Duodenal mucosa (tissue), 2 donors: ENCODE measurements at regions not wholly inside any gene's neighbourhood (a gene's known extent, or its start where the extent isn't known, plus 50 kb on each side); places are given as distances from the start of the nearest gene placed in this dataset.

Experiments
- H3K27ac ChIP-seq: one replicate; pipeline ENCODE4 v1.7.0; 2013; ENCODE audit warnings: low read depth, low read length
- H3K27me3 ChIP-seq, 2 donors: one replicate each; pipeline ENCODE4 v1.7.0; 2013; ENCODE audit warnings: low read length in 2 of 2, control low read depth in 1 of 2; ENCODE audit not compliant: insufficient read depth in 2 of 2, control insufficient read depth in 1 of 2
- H3K36me3 ChIP-seq, 2 donors: one replicate each; pipeline ENCODE4 v1.7.0; 2013; ENCODE audit warnings: low read length in 2 of 2, control low read depth in 1 of 2; ENCODE audit not compliant: insufficient read depth in 2 of 2, control insufficient read depth in 1 of 2
- H3K4me1 ChIP-seq, 2 donors: one replicate each; pipeline ENCODE4 v1.7.0; 2013; ENCODE audit warnings: low read length in 2 of 2, control low read depth in 1 of 2; ENCODE audit not compliant: insufficient read depth in 2 of 2, control insufficient read depth in 1 of 2
- H3K4me3 ChIP-seq, 2 donors: one replicate each; pipeline ENCODE4 v1.7.0; 2013; ENCODE audit warnings: low read length in 2 of 2, low read depth in 1 of 2
- H3K9ac ChIP-seq, 2 donors: one replicate each; pipeline ENCODE4 v1.7.0; 2013; ENCODE audit warnings: low read length in 2 of 2, low read depth in 1 of 2
- H3K9me3 ChIP-seq, 2 donors: one replicate each; pipeline ENCODE4 v1.7.0; 2013; ENCODE audit warnings: low read length in 2 of 2, control low read depth in 1 of 2; ENCODE audit not compliant: control insufficient read depth in 1 of 2

DNA sequence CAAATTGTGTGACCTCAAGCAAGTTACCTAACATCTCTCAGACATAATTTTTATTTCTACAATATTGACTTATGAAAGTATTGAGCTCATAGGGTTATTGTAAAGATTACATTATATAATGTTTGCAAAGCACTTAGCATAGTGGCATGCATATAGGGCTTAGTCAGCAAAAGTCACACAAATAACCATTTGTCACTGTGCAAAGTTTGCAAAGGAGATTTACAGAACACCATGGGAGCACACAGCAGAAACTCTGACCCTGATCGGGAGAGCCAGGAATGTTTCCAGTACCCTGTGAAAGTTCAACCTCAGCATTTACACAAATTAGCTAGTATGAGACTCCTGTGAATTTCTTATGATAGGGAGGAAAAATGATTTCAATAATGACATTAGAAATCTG lies 804.6 kb upstream of the RAG2 start:
- Histone ChIP-seq H3K27me3 (no peaks in the 10 kb centered on the region), H3K4me1 (no peaks in the 10 kb centered on the region), H3K9me3 (no peaks in the 10 kb centered on the region), H3K36me3 (no peaks in the 10 kb centered on the region), H3K27ac (no peak overlapping the region), H3K9ac (no peak overlapping the region), H3K4me3 (no peak overlapping the region)

DNA sequence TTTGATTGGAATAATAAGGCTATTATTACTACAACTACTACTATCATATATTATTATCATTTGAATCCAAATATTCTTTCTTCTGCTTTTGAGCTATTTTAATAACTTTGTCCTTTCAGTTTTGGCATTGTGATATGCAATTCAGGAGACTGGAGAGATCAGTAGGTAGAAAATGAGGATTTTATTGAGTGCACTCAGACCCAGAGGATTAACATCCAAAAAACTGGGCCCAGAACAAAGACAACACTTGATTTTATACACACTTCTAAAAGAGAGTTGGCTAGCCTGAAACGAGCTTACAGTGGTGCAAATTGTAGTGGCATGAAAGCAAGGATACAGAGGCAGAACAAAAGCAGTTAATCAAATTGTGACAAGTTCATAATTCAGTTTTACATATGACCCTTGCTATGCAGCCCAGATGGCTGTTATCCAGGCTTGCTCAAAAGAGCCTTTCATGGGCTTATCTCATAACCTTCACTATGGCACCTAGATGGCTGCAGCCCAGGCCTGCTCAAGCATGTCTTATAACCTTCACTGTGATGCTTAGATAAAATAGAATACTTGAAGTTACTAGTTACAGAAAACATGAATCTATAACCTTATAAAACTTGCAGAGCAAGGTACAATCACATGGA lies 796.3 kb upstream of the RAG2 start:
- no peaks in the 10 kb centered on the region for H3K36me3 ChIP-seq
- H3K4me3 ChIP-seq = no peak overlapping the region
- no peaks in the 10 kb centered on the region for H3K27me3 ChIP-seq
- H3K9ac ChIP-seq = no peak overlapping the region
- no peak overlapping the region for H3K27ac ChIP-seq
- H3K9me3 ChIP-seq = peaks cover 7 to 8% of the 10 kb centered on the region in 2 donors
- H3K4me1 ChIP-seq = no peaks in the 10 kb centered on the region

DNA sequence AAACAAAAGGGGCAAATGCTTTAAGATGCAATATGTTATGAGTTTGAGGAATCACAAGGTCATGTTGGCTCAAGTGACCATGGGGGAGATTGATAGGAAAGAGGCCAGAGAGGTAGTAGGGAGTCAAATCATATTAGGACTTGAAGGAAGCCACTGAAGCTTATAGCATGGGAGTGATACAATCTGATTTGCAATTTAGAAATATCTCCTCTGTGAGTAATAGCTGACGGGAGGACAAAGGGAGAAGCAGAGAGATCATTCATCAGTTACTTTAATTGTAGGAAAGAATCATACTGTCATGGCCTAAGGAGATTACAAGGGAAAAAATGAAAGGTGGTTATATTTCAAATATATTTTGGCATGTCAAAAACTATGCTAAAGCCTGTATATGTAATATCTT lies 793.6 kb upstream of the RAG2 start:
- Histone ChIP-seq H3K4me1 (no peaks in the 10 kb centered on the region), H3K27ac (no peak overlapping the region), H3K9me3 (peaks cover 7 to 8% of the 10 kb centered on the region in 2 donors), H3K9ac (no peak overlapping the region), H3K27me3 (no peaks in the 10 kb centered on the region), H3K4me3 (no peak overlapping the region), H3K36me3 (no peaks in the 10 kb centered on the region)

DNA sequence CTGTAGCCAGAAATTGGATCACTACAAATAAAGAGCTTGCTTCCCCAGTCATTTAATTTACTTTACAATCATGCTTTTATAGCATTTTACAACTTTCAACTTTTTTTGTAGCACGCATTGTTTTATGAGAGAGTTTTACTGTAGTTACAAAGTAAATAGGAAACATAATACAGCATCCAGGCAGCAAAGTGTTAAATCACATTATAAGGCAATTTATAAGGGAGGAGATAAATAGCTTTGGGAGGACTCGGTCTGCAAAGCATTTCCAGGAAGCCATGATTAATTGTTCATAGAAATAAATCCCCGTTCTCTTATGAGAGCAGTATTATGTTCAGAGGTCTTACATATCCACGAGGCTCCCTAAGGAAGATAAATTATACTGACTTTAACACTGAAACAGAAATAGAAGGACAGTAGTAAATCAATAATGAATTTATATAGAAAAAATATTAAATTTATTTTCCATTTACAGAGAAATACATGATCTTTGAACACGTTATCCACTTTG lies 792.6 kb upstream of the RAG2 start:
- no peaks in the 10 kb centered on the region for H3K36me3 ChIP-seq
- H3K4me1 ChIP-seq = no peaks in the 10 kb centered on the region
- no peaks in the 10 kb centered on the region for H3K27me3 ChIP-seq
- H3K9me3 ChIP-seq = peaks cover 7 to 8% of the 10 kb centered on the region in 2 donors
- no peak overlapping the region for H3K27ac ChIP-seq
- no peak overlapping the region for H3K9ac ChIP-seq
- no peak overlapping the region for H3K4me3 ChIP-seq

DNA sequence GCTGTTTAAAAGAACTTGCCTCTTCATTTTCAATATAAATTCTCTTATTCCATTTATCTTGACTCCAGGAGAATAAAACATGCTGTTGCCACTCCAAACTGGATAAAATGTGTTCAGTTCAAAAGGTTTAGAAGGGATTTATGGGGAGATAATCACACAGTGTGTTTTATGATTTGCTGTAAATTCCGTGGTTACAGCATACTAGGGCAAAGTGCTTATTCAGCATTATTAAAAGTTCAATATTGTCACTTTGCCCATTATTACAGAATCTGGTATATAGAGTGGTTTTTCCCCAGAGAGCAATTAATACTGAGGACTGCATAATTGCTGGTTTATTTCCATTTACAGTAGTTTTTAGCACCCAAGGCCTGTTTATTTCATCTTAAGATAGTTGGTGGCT lies 780.9 kb upstream of the RAG2 start:
- peaks cover 0 to 3% of the 10 kb centered on the region in 2 donors for H3K9me3 ChIP-seq
- no peaks in the 10 kb centered on the region for H3K4me1 ChIP-seq
- H3K27me3 ChIP-seq = no peaks in the 10 kb centered on the region
- no peak overlapping the region for H3K4me3 ChIP-seq
- no peak overlapping the region for H3K27ac ChIP-seq
- no peak overlapping the region for H3K9ac ChIP-seq
- no peaks in the 10 kb centered on the region for H3K36me3 ChIP-seq

DNA sequence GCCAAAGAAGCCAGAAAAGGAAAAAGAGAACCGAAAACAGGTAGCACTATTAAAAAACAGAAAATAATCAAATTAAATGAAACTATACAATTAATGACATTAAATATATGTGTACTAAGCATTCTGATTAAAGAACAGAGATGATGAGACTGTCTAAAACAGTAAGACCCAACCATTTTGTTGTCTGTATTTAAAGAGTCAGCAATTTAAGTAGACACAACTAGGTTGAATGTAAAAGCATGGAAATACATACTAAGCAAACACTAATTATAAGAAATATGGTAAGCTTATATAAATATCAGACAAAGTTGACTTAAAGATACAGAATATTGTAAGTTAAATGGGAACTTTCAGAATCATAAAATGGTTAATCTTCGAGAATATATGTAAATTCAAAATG lies 774.6 kb upstream of the RAG2 start:
- Histone ChIP-seq H3K4me1 (no peaks in the 10 kb centered on the region), H3K27me3 (no peaks in the 10 kb centered on the region), H3K9ac (no peak overlapping the region), H3K36me3 (no peaks in the 10 kb centered on the region), H3K27ac (no peak overlapping the region), H3K4me3 (no peak overlapping the region), H3K9me3 (peaks cover 0 to 3% of the 10 kb centered on the region in 2 donors)

DNA sequence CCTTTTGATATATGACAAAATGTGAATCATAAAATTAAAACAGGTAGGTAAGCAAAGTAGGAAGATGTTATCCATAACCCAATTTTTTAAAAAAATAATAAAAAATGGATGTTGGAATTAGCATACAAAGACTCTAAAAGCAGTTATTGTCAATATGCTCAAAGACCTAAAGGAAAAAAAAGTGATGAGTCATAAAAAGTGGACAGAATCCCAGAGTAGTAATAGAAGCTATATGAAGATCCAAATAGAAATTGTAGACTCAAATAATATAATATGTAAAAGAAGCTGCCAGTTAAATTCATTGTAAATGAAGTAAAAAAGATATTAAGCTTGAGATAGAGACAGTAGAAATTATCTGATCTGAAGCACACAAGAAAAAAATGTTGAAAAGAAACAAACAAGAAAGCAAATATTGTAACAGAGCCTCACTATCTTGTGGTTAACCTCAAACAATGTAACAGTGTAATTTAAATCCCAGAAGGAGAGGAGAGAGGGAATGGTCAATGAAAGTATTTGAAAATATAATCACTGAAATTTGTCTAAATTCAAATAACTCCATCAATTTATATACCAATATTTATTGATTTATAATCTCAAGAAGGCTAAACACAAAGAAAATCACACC lies 773.4 kb upstream of the RAG2 start:
- no peaks in the 10 kb centered on the region for H3K36me3 ChIP-seq
- no peaks in the 10 kb centered on the region for H3K4me1 ChIP-seq
- H3K27ac ChIP-seq = no peak overlapping the region
- no peaks in the 10 kb centered on the region for H3K9me3 ChIP-seq
- H3K9ac ChIP-seq = no peak overlapping the region
- H3K4me3 ChIP-seq = no peak overlapping the region
- H3K27me3 ChIP-seq = no peaks in the 10 kb centered on the region

DNA sequence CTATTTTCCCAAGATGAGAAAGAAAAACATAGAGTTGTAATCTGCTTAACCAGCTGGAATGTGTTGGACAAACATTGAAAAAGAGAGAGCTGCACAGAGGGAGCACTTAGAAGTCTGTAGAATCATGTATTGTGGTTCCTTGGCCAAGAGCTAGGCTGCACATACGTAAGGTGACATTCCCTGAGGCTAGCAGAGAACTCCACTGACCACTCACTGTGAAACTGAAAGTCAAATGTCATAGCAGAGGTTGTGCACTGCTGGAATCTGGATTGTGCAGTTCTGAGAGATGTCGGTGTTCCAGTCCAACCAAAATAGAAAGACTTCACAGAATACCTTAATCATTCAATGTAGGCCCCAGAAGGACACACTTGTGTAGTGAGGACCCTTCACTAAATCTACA lies 772.8 kb upstream of the RAG2 start:
- no peaks in the 10 kb centered on the region for H3K4me1 ChIP-seq
- H3K27me3 ChIP-seq = no peaks in the 10 kb centered on the region
- H3K9me3 ChIP-seq = no peaks in the 10 kb centered on the region
- no peak overlapping the region for H3K27ac ChIP-seq
- H3K36me3 ChIP-seq = no peaks in the 10 kb centered on the region
- H3K4me3 ChIP-seq = no peak overlapping the region
- H3K9ac ChIP-seq = no peak overlapping the region

DNA sequence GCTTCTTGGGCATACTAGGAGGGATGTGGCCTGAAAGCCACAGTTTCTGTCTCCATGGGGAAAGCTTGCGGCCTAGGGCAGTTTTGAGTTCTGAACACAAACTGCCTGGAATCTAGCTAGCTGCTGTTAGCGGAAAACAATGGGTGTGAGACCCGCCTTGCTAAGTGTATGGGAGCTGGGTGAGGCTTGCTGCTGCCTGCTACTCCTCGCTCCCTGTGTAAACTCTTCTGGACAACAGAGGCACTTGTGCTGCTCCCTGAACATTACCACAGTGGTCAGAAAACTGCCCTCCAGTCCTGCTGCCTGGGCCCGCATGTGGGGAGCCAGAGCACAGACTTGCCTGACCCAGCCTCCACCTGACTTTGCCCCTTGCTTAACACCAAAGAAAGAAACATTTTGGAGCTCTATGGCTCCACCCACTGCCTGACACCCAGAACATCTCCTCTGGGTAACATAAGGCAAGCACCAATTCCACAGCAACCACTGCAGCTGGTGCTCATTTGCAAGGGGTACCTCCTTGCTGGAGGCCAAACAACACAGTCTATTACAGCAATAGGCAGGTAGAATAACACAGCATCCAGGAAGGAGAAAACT lies 766.3 kb upstream of the RAG2 start:
- H3K9me3 ChIP-seq = no peaks in the 10 kb centered on the region
- no peak overlapping the region for H3K9ac ChIP-seq
- H3K4me1 ChIP-seq = no peaks in the 10 kb centered on the region
- no peaks in the 10 kb centered on the region for H3K36me3 ChIP-seq
- H3K27ac ChIP-seq = no peak overlapping the region
- H3K27me3 ChIP-seq = no peaks in the 10 kb centered on the region
- H3K4me3 ChIP-seq = no peak overlapping the region

DNA sequence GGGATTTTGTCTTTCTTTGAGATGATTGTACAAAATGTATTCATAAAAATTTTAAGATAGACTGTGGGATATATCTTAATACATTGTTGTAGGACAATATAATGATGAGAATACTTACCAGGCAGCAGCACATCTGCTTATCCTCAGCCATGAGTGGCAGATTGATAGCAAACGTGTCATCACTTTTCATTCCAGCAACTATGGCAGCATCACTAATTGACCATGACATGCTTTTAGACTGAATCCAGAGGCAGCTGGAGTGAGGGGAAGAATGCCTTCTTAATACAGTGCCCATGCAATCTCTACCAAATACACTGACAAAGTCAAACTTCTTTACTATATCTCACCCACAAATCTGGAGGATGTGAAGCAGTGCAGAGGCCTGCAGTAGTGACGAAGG lies 755.2 kb upstream of the RAG2 start:
- Histone ChIP-seq H3K27ac (no peak overlapping the region), H3K4me1 (no peaks in the 10 kb centered on the region), H3K9me3 (peaks cover 0 to 8% of the 10 kb centered on the region in 2 donors), H3K27me3 (no peaks in the 10 kb centered on the region), H3K4me3 (no peak overlapping the region), H3K9ac (no peak overlapping the region), H3K36me3 (no peaks in the 10 kb centered on the region)
